Mucosa of descending colon (tissue), 3 donors: ENCODE measurements at regions not wholly inside any gene's neighbourhood (a gene's known extent, or its start where the extent isn't known, plus 50 kb on each side); places are given as distances from the start of the nearest gene placed in this dataset.

Source experiments
- ATAC-seq: fragments of 200-7000 bp; cut with Tn5 transposase; one replicate; pipeline ENCODE4 v1.9.1; 2020; ENCODE audit warnings: mild to moderate bottlenecking, moderate library complexity
- DNase-seq, 3 donors: peaks; one replicate each; pipeline ENCODE4 v3.0.0-alpha.2; 2020
- H3K36me3 ChIP-seq: fragments of 200-600 bp; one replicate; pipeline ENCODE4 v1.8.0; 2021; ENCODE audit warnings: low read depth, mild to moderate bottlenecking
- H3K4me1 ChIP-seq: fragments of 200-600 bp; one replicate; pipeline ENCODE4 v1.8.0; 2021; ENCODE audit warnings: low read depth, mild to moderate bottlenecking
- H3K4me3 ChIP-seq: fragments of 200-600 bp; one replicate; pipeline ENCODE4 v1.8.0; 2021; ENCODE audit warnings: mild to moderate bottlenecking
- H3K9me3 ChIP-seq: fragments of 200-600 bp; one replicate; pipeline ENCODE4 v1.8.0; 2021; ENCODE audit warnings: mild to moderate bottlenecking
- intact Hi-C, 2 donors: fragments of 100-400 bp; cut with DNase I in 1 of 2; cut with micrococcal nuclease in 1 of 2; formaldehyde crosslinking; loops; one replicate each; pipeline versions ENCODE4 v1.11.0 to v1.11.1; 2022; cut with DNase I, micrococcal nuclease
- TF ChIP-seq, protein P1 (sequence below): fragments of 200-600 bp; IDR thresholded peaks from one replicate; pipeline ENCODE4 v1.8.0; 2022; ENCODE audit warnings: antibody characterized with exemption, mild to moderate bottlenecking
- donor health status: DM: no; HTN: no; CAD: no; lungs with moderate emphysema.
- donor health status: DM: no; HTN: no; CAD: no.
- donor health status: DM: no; HTN: yes; CAD: no.

DNA sequence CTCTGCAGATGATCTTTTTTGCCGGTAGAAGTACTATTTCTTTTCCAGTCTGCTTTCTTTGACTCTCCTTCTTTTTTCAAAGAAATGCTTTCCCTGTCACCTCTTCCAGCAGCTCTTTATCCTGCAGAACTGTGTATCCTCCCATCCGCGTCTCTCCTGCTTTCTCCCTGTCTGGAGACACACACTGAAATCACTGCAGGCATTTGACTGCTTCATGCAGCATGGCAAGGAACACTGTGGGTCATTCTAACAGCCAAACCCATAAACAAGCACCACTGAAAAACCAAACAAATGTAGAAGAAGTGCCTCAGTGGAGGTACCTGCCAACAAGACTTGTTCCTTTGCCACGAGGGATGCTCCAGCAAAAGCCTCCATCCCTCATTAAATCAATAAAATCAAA lies 403.7 kb upstream of the CITED2 start:
- no peak overlapping the region for H3K4me3 ChIP-seq
- no peak for ATAC-seq

DNA sequence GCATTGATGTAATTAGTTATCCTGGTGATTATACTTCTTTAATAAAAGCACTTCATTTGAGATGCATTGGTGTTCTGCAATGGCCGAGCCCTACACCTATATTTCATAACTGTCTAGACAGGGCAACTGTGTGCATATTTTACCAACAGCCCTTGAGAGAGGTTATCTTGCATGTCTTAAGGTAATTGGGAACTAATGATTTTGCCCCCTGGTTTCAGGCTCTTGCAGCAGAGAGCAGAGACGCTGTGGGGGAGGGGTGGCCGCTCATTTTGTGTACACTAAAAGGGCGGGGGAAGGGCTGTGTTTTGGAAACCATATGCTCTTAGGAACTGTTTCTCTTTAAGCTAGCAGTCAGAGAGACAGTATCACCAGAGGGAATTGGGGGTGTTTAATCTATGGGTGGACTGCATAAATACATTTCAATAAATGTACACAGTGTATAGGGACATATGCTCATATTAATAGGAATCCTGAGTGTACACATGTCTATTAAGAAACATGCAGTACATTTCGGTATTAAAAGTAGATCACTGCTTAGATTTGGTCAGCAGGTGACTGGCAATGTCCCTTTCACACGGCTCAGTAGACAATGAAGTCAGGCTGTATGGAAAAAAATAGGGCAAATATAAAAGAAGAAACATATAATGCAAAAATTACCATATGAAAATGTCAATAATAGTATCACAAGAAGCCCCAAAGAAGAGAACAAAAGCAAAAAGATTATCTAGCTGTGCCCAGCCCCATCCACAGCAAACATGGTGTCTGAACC lies 402.9 kb upstream of the CITED2 start:
- DNase-seq: no peak
- no peak for ATAC-seq

More for the DNA sequence above, 403.7 kb upstream of the CITED2 start:
- intact Hi-C loops: no loop called here
- Histone ChIP-seq H3K4me1 (no peaks in the 10 kb centered on the region), H3K9me3 (no peaks in the 10 kb centered on the region), H3K36me3 (no peaks in the 10 kb centered on the region)
- DNase-seq: no peak
- TF ChIP-seq, protein P1, sequence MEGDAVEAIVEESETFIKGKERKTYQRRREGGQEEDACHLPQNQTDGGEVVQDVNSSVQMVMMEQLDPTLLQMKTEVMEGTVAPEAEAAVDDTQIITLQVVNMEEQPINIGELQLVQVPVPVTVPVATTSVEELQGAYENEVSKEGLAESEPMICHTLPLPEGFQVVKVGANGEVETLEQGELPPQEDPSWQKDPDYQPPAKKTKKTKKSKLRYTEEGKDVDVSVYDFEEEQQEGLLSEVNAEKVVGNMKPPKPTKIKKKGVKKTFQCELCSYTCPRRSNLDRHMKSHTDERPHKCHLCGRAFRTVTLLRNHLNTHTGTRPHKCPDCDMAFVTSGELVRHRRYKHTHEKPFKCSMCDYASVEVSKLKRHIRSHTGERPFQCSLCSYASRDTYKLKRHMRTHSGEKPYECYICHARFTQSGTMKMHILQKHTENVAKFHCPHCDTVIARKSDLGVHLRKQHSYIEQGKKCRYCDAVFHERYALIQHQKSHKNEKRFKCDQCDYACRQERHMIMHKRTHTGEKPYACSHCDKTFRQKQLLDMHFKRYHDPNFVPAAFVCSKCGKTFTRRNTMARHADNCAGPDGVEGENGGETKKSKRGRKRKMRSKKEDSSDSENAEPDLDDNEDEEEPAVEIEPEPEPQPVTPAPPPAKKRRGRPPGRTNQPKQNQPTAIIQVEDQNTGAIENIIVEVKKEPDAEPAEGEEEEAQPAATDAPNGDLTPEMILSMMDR: no peak

GRCh38 chr6:139776041-139776440 lies 401.6 kb upstream of the CITED2 start:
- DNase-seq (peak in 1 of 3 donors; percentile 58), ATAC-seq (peak; percentile 69)
- intact Hi-C loops: no loop called here
- TF ChIP-seq, protein P1: no peak
- H3K4me3 ChIP-seq: no peak overlapping the region
- H3K4me1 ChIP-seq: no peaks in the 10 kb centered on the region
- H3K9me3 ChIP-seq: no peaks in the 10 kb centered on the region
- no peaks in the 10 kb centered on the region for H3K36me3 ChIP-seq

More for the DNA sequence above, 402.9 kb upstream of the CITED2 start:
- intact Hi-C loops: no loop called here
- Histone ChIP-seq H3K4me1 (no peaks in the 10 kb centered on the region), H3K4me3 (no peak overlapping the region), H3K9me3 (no peaks in the 10 kb centered on the region), H3K36me3 (no peaks in the 10 kb centered on the region)
- TF ChIP-seq, protein P1: no peak

- ATAC-seq: no peak
- TF ChIP-seq, protein P1: no peak
- DNase-seq: no peak
- Histone ChIP-seq H3K4me3 (no peak overlapping the region), H3K36me3 (no peaks in the 10 kb centered on the region), H3K9me3 (no peaks in the 10 kb centered on the region), H3K4me1 (no peaks in the 10 kb centered on the region)
- intact Hi-C loops: no loop called here
Measured at GRCh38 chr6:139768196-139768595, 393.7 kb upstream of the CITED2 start.

- TF ChIP-seq, protein P1: no peak
- DNase-seq (no peak), ATAC-seq (no peak)
- Histone ChIP-seq H3K9me3 (no peaks in the 10 kb centered on the region), H3K4me1 (no peaks in the 10 kb centered on the region), H3K4me3 (no peak overlapping the region), H3K36me3 (no peaks in the 10 kb centered on the region)
- intact Hi-C loops: no loop called here
Measured at GRCh38 chr6:139766796-139767195, 392.3 kb upstream of the CITED2 start.
